Neural progenitor cell (in vitro differentiated cells): ENCODE measurements at regions not wholly inside any gene's neighbourhood (a gene's known extent, or its start where the extent isn't known, plus 50 kb on each side); places are given as distances from the start of the nearest gene placed in this dataset.

Source experiments
- CTCF ChIP-seq: fragments of 200-600 bp; sonication (generic); IDR thresholded peaks from 2 replicates; pipeline ENCODE4 v1.5.1; 2017; ENCODE audit warnings: antibody characterized with exemption, mild to moderate bottlenecking
- EZH2phosphoT487 ChIP-seq: fragments of 200-600 bp; sonication (generic); IDR thresholded peaks from 2 replicates; pipeline ENCODE4 v1.6.1; 2017; ENCODE audit warnings: antibody characterized with exemption

GRCh38 chr12:14256555-14257169 is 108.8 kb upstream of the ATF7IP start:
- TF ChIP-seq EZH2phosphoT487 (no peak), CTCF (peak; percentile 70)
